ENCODE measurements at regions not wholly inside any gene's neighbourhood (a gene's known extent, or its start where the extent isn't known, plus 50 kb on each side); places are given as distances from the start of the nearest gene placed in this dataset.

DNA sequence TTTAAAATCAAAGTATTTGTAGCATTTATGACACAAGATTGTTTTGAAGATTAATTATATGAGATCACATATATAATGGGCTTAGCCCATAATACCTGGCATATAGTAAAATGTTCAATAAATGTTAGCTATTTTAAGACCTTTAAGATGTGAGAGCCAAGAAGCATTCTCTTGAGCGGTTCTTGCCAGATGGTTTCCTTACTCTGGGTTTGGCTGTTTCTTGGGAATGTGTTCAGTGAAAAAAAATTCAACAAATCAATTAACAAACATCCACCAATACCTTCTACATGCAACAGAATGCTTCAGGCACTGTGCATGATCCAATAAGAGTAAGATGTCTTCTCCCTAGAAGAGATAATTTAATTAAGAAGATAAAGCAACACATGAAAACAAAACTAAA lies 230.4 kb downstream of the CMPK2 start:
- H3K23me2 ChIP-seq (ENCODE audit: low read depth, low read length): no peaks in the 10 kb centered on the region
- H3K79me2 ChIP-seq (ENCODE audit: control insufficient read depth in 1 of 2, insufficient read depth in 2 of 2, low read length in 2 of 2): no peaks in the 10 kb centered on the region
- no peaks in the 10 kb centered on the region for H3K27me3 ChIP-seq (replicated peaks in 1 of 4; ENCODE audit: control insufficient read depth in 3 of 4, extremely low read depth in 1 of 4, insufficient read depth in 3 of 4, low read length in 3 of 4)
- FAIRE-seq (no peak), DNase-seq (ENCODE audit: low read depth in 1 of 2, low spot score in 2 of 2) (no peak)
- no peak overlapping the region for H4K5ac ChIP-seq (ENCODE audit: insufficient read length, low read depth, low read length)
- H3K4ac ChIP-seq (replicated peaks; ENCODE audit: insufficient read length, low read depth, low read length): no peak overlapping the region
- no peak overlapping the region for H2BK20ac ChIP-seq (ENCODE audit: low read length)
- no peak overlapping the region for H2BK120ac ChIP-seq (replicated peaks; ENCODE audit: low read depth, low read length)
- no peak overlapping the region for H3K9ac ChIP-seq (replicated peaks in 1 of 4; ENCODE audit: extremely low read depth in 1 of 4, low read depth in 3 of 4, low read length in 3 of 4)
- H3K4me2 ChIP-seq (ENCODE audit: insufficient read depth in 1 of 2, low read depth in 2 of 2, low read length in 2 of 2): no peak overlapping the region
- no peak overlapping the region for H3K27ac ChIP-seq (ENCODE audit: low read depth, low read length)
- no peak overlapping the region for H3K56ac ChIP-seq (replicated peaks; ENCODE audit: insufficient read length, low read depth, low read length)
- ChIA-PET POLR2A (ENCODE audit: partially characterized antibody) (no interaction called here), CTCF (ENCODE audit: partially characterized antibody) (no interaction called here)
- no peaks in the 10 kb centered on the region for H3K36me3 ChIP-seq (ENCODE audit: control insufficient read depth in 2 of 4, insufficient read depth in 4 of 4, low read length in 3 of 4)
- no peak overlapping the region for H2BK15ac ChIP-seq (ENCODE audit: low read length)
- H3K9me3 ChIP-seq (ENCODE audit: insufficient read depth in 2 of 2, low read depth in 1 of 2, low read length in 1 of 2): no peaks in the 10 kb centered on the region
- H3K79me1 ChIP-seq (ENCODE audit: low read depth, low read length): no peaks in the 10 kb centered on the region
- H2BK5ac ChIP-seq (ENCODE audit: low read depth, low read length): no peak overlapping the region
- H2BK12ac ChIP-seq (ENCODE audit: low read depth, low read length): no peak overlapping the region
- H2AFZ ChIP-seq (ENCODE audit: low read length): no peak overlapping the region
- H3K4me1 ChIP-seq (replicated peaks in 1 of 4; ENCODE audit: control insufficient read depth in 3 of 4, insufficient read depth in 4 of 4, low read length in 3 of 4): peaks cover 3 to 14% (median 7%) of the 10 kb centered on the region in 4 experiments; a peak in 3 of 7 replicates
- H3K14ac ChIP-seq (ENCODE audit: insufficient read length): no peak overlapping the region
- 87% methylated on average over 1 of the region's 1 CpG; no CpG with 5 or more reads in 1 of the 2 experiments for WGBS, 2 experiments (ENCODE audit: extremely low coverage in 1 of 2, insufficient coverage in 1 of 2, insufficient read length in 1 of 2, insufficient replicate concordance in 2 of 2, low coverage in 1 of 2, low lambda C conversion rate in 2 of 2, missing lambda C conversion rate in 1 of 2)
- H3K18ac ChIP-seq (ENCODE audit: extremely low read depth, low read length): no peak overlapping the region
- no peak overlapping the region for H3K4me3 ChIP-seq (ENCODE audit: extremely low read depth in 1 of 4, insufficient read depth in 2 of 4, low read depth in 3 of 4, low read length in 4 of 4)
- H4K20me1 ChIP-seq (replicated peaks in 1 of 2; ENCODE audit: control insufficient read depth in 1 of 2, insufficient read depth in 2 of 2, low read length in 2 of 2): no peaks in the 10 kb centered on the region
- no peak overlapping the region for H3K23ac ChIP-seq (ENCODE audit: insufficient read length)
- H2AK5ac ChIP-seq (ENCODE audit: low read depth, low read length): no peak overlapping the region
- H4K91ac ChIP-seq (replicated peaks; ENCODE audit: insufficient read length, low read length): no peak overlapping the region
- H4K8ac ChIP-seq (ENCODE audit: extremely low read depth, insufficient read depth, low read length): no peak overlapping the region
- TF ChIP-seq YY1 (IDR thresholded peaks at IDR 0.05; ENCODE audit: low read depth, low read length) (no peak), BCL11A (IDR thresholded peaks at IDR 0.05; ENCODE audit: low read depth in 2 of 2, low read length in 2 of 2) (no peak), ZNF274 (IDR thresholded peaks at IDR 0.05; ENCODE audit: borderline replicate concordance, extremely low read depth, low read length) (no peak), KDM5A (IDR thresholded peaks at IDR 0.05; ENCODE audit: low read length) (no peak), HDAC6 (IDR thresholded peaks at IDR 0.05; ENCODE audit: low read depth, low read length) (no peak), RNF2 (IDR thresholded peaks at IDR 0.05; ENCODE audit: borderline replicate concordance, low read depth, low read length, missing control alignments, poor library complexity, severe bottlenecking) (no peak), POLR2A (IDR thresholded peaks at IDR 0.05; ENCODE audit: control extremely low read depth in 1 of 2, low read depth in 2 of 2, low read length in 2 of 2) (no peak), JUND (IDR thresholded peaks at IDR 0.05; ENCODE audit: low read length) (no peak), EP300 (IDR thresholded peaks at IDR 0.05; ENCODE audit: borderline replicate concordance in 1 of 2, low read depth in 2 of 2, low read length in 2 of 2) (no peak), SIRT6 (IDR thresholded peaks at IDR 0.05; ENCODE audit: low read length) (no peak), HDAC2 (IDR thresholded peaks at IDR 0.05; ENCODE audit: borderline replicate concordance in 1 of 2, low read depth in 2 of 2, low read length in 2 of 2) (no peak), KDM4A (IDR thresholded peaks at IDR 0.05; ENCODE audit: low read depth, low read length, severe bottlenecking) (no peak), TAF1 (IDR thresholded peaks at IDR 0.05; ENCODE audit: low read depth, low read length) (no peak)
- TF ChIP-seq, protein P1, sequence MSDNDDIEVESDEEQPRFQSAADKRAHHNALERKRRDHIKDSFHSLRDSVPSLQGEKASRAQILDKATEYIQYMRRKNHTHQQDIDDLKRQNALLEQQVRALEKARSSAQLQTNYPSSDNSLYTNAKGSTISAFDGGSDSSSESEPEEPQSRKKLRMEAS (IDR thresholded peaks at IDR 0.05): no peak

Measured in H1 (cell line).